AG04450 (cell line): ENCODE measurements at regions not wholly inside any gene's neighbourhood (a gene's known extent, or its start where the extent isn't known, plus 50 kb on each side); places are given as distances from the start of the nearest gene placed in this dataset.

ENCODE experiments used
- CTCF ChIA-PET: fragments of 300-600, 350-600 bp; formaldehyde crosslinking; extraction: SDS; loops from one replicate; lab custom pipeline; 2022; ENCODE audit warnings: antibody characterized with exemption, inconsistent platforms; lab: Charles Lee
- POLR2A ChIA-PET: fragments of 350-600 bp; formaldehyde crosslinking; extraction: SDS; loops from one replicate; lab custom pipeline; 2021; ENCODE audit warnings: antibody characterized with exemption, inconsistent platforms; lab: Yijun Ruan, JAX
- DNase-seq: peaks from one replicate; pipeline ENCODE4 v3.0.0-alpha.2; 2011; ENCODE audit warnings: low read depth, low spot score
- H3K27ac ChIP-seq: one replicate; pipeline ENCODE4 v1.5.1; 2012; ENCODE audit warnings: low read depth, low read length, control low read depth
- H3K27me3 ChIP-seq: one replicate; pipeline ENCODE4 v1.6.0; 2012; ENCODE audit warnings: low read length; ENCODE audit not compliant: control insufficient read depth, insufficient read depth
- H3K4me3 ChIP-seq: 2 replicates; pipeline ENCODE4 v1.5.1; 2011; ENCODE audit warnings: mild to moderate bottlenecking, low read depth, low read length, control low read depth
- H3K9me3 ChIP-seq: 2 replicates; pipeline ENCODE4 v1.5.1; 2012; ENCODE audit warnings: low read length; ENCODE audit not compliant: control insufficient read depth, insufficient read depth
- TF ChIP-seq, protein P1 (sequence below): IDR thresholded peaks from 2 replicates; pipeline ENCODE4 v1.5.1; 2011; ENCODE audit warnings: low read depth, low read length, control low read depth, inconsistent platforms

DNA sequence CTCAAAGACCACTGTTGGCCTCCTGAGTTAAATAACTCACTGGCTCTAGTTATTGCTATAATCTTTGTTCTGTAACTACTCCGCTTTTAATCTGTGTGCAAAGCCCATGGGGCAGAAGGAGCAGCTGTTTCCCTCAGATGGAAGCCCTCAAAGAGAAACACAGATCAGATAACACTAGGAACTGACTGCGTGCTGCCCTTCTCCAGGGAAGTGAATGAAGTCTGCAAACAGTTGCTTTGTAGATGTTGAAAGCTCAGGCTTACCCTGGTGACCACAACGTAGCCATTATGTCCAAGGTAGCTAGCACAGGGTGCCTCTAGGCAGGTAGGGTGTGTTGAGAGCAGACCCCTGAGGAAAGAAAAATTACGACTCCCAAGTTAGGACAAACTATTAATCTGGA is 152.3 kb upstream of the STAC start:
- Histone ChIP-seq H3K4me3 (no peak overlapping the region), H3K27ac (no peak overlapping the region), H3K27me3 (no peaks in the 10 kb centered on the region), H3K9me3 (no peaks in the 10 kb centered on the region)
- TF ChIP-seq, protein P1, sequence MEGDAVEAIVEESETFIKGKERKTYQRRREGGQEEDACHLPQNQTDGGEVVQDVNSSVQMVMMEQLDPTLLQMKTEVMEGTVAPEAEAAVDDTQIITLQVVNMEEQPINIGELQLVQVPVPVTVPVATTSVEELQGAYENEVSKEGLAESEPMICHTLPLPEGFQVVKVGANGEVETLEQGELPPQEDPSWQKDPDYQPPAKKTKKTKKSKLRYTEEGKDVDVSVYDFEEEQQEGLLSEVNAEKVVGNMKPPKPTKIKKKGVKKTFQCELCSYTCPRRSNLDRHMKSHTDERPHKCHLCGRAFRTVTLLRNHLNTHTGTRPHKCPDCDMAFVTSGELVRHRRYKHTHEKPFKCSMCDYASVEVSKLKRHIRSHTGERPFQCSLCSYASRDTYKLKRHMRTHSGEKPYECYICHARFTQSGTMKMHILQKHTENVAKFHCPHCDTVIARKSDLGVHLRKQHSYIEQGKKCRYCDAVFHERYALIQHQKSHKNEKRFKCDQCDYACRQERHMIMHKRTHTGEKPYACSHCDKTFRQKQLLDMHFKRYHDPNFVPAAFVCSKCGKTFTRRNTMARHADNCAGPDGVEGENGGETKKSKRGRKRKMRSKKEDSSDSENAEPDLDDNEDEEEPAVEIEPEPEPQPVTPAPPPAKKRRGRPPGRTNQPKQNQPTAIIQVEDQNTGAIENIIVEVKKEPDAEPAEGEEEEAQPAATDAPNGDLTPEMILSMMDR, result no peak
- POLR2A ChIA-PET, result no interaction called here
- CTCF ChIA-PET, result no interaction called here
- no peak for DNase-seq

DNA sequence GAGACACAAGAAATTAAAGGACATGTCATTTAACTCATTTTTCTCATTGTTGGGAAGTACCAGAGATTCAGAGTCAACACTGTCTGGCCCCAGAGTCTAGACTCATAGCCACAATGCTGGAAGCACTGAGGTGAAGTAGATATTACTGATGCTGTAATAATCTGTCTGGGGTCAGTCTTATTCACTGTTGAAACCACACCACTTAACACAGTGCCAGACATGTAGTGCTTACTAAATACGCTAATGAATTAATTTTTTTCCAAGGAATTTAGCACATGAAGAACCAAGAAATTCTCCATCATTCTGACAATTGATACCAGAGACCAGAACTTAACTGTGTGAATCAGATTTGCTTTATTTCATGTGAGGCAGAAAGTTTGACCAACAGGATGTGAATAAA is 150.8 kb upstream of the STAC start:
- CTCF ChIA-PET, result no interaction called here
- POLR2A ChIA-PET, result no interaction called here
- no peak overlapping the region for H3K4me3 ChIP-seq
- TF ChIP-seq, protein P1, result no peak
- no peaks in the 10 kb centered on the region for H3K9me3 ChIP-seq
- no peak overlapping the region for H3K27ac ChIP-seq
- DNase-seq, result no peak
- H3K27me3 ChIP-seq, result no peaks in the 10 kb centered on the region

DNA sequence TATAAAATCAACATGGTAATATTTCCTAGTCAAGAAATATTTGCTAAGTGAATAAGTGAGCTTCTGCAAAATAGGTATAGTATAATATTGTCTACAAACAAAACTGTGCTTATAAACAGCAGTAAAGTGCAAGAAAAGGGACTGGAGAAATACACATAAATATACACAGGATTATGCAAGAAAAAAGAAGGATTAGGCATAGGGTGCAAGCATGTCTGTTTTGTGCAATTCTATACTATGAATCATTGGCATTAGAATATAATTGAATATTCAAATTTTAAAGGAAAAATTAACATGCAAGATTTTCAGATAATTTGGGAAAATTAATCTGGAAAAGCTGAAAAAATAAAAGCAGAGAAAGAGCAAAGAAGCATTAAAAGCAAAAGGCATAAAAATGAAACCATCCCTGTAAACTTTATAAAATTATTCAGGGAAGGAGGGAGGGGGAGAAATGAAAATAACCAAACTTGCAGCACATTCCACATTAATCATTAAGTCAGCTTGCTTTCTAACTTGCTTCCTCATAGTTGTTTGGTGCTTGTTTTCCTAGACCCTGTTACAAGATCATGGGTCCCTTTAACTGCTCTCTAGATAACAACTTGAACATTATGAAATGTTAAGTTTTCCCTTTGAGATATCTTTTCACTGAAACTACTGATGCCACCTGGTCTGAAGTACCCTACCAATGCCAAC is 147.4 kb upstream of the STAC start:
- TF ChIP-seq, protein P1, result no peak
- ChIA-PET POLR2A (no interaction called here), CTCF (no interaction called here)
- Histone ChIP-seq H3K27ac (no peak overlapping the region), H3K27me3 (no peaks in the 10 kb centered on the region), H3K4me3 (no peak overlapping the region), H3K9me3 (no peaks in the 10 kb centered on the region)
- DNase-seq, result no peak

DNA sequence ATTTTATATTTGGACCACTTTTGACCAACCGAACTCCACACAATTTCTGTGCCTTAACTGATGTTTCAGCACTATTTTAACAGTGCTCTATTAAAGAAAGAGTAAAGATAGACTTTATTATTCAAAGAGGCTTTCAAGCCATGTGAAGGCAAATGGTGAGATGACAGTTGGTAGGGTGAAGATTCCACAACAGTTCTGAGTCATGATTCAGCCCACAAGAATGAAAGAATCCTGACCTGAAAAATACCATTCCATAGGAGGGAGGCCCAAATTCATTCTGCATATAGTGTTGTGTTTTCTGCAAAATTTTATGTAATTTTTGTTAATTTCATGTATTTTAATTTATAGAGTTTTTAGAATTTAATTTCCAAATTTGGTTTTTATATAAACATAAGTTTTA is 135.6 kb upstream of the STAC start:
- no peak for DNase-seq
- Histone ChIP-seq H3K27me3 (no peaks in the 10 kb centered on the region), H3K27ac (no peak overlapping the region), H3K9me3 (peaks cover 1% of the 10 kb centered on the region; the same call in 1 of the 2 replicates), H3K4me3 (no peak overlapping the region)
- TF ChIP-seq, protein P1, result no peak
- ChIA-PET POLR2A (no interaction called here), CTCF (no interaction called here)

DNA sequence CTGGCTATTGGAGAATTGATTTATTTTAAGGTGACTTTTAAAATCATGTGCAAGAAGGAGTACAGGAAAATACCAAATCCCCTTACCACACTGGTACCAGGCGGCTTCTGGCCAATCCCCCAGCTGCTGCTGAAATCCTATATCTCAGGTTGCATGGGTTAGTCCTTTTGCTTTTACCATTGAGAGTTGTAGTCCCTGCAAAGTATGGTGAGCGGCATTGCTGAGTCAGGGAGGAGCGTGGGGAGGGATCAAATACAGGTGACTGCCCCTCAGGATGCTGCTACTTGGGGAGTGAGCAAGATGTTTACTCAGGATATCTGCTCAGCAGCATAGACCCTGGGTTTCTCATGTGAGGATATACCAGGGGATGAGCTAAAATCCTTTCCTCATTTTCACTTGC is 131.9 kb upstream of the STAC start:
- CTCF ChIA-PET, result no interaction called here
- DNase-seq, result no peak
- Histone ChIP-seq H3K4me3 (no peak overlapping the region), H3K27me3 (no peaks in the 10 kb centered on the region), H3K27ac (no peak overlapping the region), H3K9me3 (peaks cover 5% of the 10 kb centered on the region)
- POLR2A ChIA-PET, result no interaction called here
- TF ChIP-seq, protein P1, result no peak
